ENCODE measurements at regions not wholly inside any gene's neighbourhood (a gene's known extent, or its start where the extent isn't known, plus 50 kb on each side); places are given as distances from the start of the nearest gene placed in this dataset.
"Not testable (repeated sequence)": the region's sequence is repeated elsewhere in the genome, so short reads cannot be mapped to it uniquely, and the experiment has no call there.

DNA sequence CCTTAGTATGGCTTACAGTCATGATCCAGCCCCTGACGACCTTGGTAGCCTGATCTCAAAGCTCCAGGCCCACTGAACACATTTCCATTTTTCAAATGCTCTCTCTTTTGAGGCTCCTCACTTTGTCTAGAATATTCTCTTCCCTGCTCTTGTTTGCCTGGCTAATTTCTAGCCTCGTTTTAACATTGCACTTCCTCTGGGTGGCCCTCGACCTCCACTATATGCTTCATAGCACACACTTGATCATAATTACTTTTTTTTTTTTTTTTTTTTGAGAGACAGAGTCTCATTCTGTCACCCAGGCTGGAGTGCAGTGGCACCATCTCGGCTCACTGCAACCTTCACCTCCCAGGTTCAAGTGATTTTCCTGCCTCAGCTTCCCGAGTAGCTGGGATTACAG is 65.5 kb upstream of the RABGAP1L start:
- not testable (repeated sequence) for H3K9me3 ChIP-seq (ENCODE audit: control insufficient read depth, low read length); DNase-seq; H3K36me3 Mint-ChIP-seq (ENCODE audit: low read depth); H3K27ac ChIP-seq (ENCODE audit: low read depth, low read length); H3K4me3 Mint-ChIP-seq; H3K9me3 Mint-ChIP-seq; H3K4me1 Mint-ChIP-seq; H3K27me3 ChIP-seq (ENCODE audit: control insufficient read depth, insufficient read depth, low read length, poor library complexity, severe bottlenecking); H3K9ac ChIP-seq (ENCODE audit: extremely low read depth, low read length, poor library complexity, severe bottlenecking); H3K4me1 ChIP-seq (ENCODE audit: control insufficient read depth, insufficient read depth, low read length); H3K4me3 ChIP-seq (ENCODE audit: low read length); H3K27me3 Mint-ChIP-seq (ENCODE audit: insufficient read depth); H3K36me3 ChIP-seq (ENCODE audit: control insufficient read depth, insufficient read depth, low read length); H3K27ac Mint-ChIP-seq
- 89 to 100% methylated on average over 1 to 5 of the region's 5 CpGs for WGBS, 2 experiments (ENCODE audit: insufficient coverage in 1 of 2, insufficient read length in 1 of 2)
- TF ChIP-seq CTCF (conservative IDR thresholded peaks at IDR 0.05), result peak; percentile 20

GRCh38 chr1:174090471-174090870 is 68.3 kb upstream of the RC3H1 start:
- Mint-ChIP-seq H3K27ac (no peak overlapping the region), H3K4me3 (no peak overlapping the region), H3K36me3 (ENCODE audit: low read depth) (no peaks in the 10 kb centered on the region), H3K4me1 (no peaks in the 10 kb centered on the region), H3K27me3 (ENCODE audit: insufficient read depth) (no peaks in the 10 kb centered on the region), H3K9me3 (peaks cover 17% of the 10 kb centered on the region)
- no peak for DNase-seq
- no peak for TF ChIP-seq CTCF (conservative IDR thresholded peaks at IDR 0.05)
- Histone ChIP-seq H3K27me3 (ENCODE audit: control insufficient read depth, insufficient read depth, low read length, poor library complexity, severe bottlenecking) (no peaks in the 10 kb centered on the region), H3K27ac (ENCODE audit: low read depth, low read length) (no peak overlapping the region), H3K36me3 (ENCODE audit: control insufficient read depth, insufficient read depth, low read length) (no peaks in the 10 kb centered on the region), H3K4me1 (ENCODE audit: control insufficient read depth, insufficient read depth, low read length) (no peaks in the 10 kb centered on the region), H3K4me3 (ENCODE audit: low read length) (no peak overlapping the region), H3K9me3 (ENCODE audit: control insufficient read depth, low read length) (no peaks in the 10 kb centered on the region), H3K9ac (ENCODE audit: extremely low read depth, low read length, poor library complexity, severe bottlenecking) (no peak overlapping the region)
- 100% methylated on average over 3 of the region's 3 CpGs; no CpG with 5 or more reads in 1 of the 2 experiments for WGBS, 2 experiments (ENCODE audit: insufficient coverage in 1 of 2, insufficient read length in 1 of 2)

- Histone ChIP-seq H3K4me3 (ENCODE audit: low read length) (no peak overlapping the region), H3K27me3 (ENCODE audit: control insufficient read depth, insufficient read depth, low read length, poor library complexity, severe bottlenecking) (no peaks in the 10 kb centered on the region), H3K9ac (ENCODE audit: extremely low read depth, low read length, poor library complexity, severe bottlenecking) (no peak overlapping the region), H3K9me3 (ENCODE audit: control insufficient read depth, low read length) (no peaks in the 10 kb centered on the region), H3K4me1 (ENCODE audit: control insufficient read depth, insufficient read depth, low read length) (no peaks in the 10 kb centered on the region), H3K36me3 (ENCODE audit: control insufficient read depth, insufficient read depth, low read length) (no peaks in the 10 kb centered on the region), H3K27ac (ENCODE audit: low read depth, low read length) (no peak overlapping the region)
- peak; percentile 58 for DNase-seq
- no peaks in the 10 kb centered on the region for H3K27me3 Mint-ChIP-seq (ENCODE audit: insufficient read depth)
- TF ChIP-seq CTCF (conservative IDR thresholded peaks at IDR 0.05), result no peak
- H3K4me1 Mint-ChIP-seq, result peaks cover 24% of the 10 kb centered on the region
- H3K27ac Mint-ChIP-seq, result peak overlapping the region; percentile 56
- no peaks in the 10 kb centered on the region for H3K36me3 Mint-ChIP-seq (ENCODE audit: low read depth)
- whole genome bisulfite sequencing, 2 experiments (ENCODE audit: insufficient coverage in 1 of 2, insufficient read length in 1 of 2), result 87% methylated on average over 1 of the region's 1 CpG; no CpG with 5 or more reads in 1 of the 2 experiments
- peaks cover 8% of the 10 kb centered on the region for H3K9me3 Mint-ChIP-seq
- H3K4me3 Mint-ChIP-seq, result no peak overlapping the region
These were observed 58.7 kb upstream of the RC3H1 start for GRCh38 chr1:174080819-174081218.

All from endodermal cell (in vitro differentiated cells).